Stomach (tissue), 4 donors: ENCODE measurements at regions not wholly inside any gene's neighbourhood (a gene's known extent, or its start where the extent isn't known, plus 50 kb on each side); places are given as distances from the start of the nearest gene placed in this dataset.
"Not testable (repeated sequence)": the region's sequence is repeated elsewhere in the genome, so short reads cannot be mapped to it uniquely, and the experiment has no call there.

ENCODE experiments used
- EP300 ChIP-seq: sonication (generic); formaldehyde crosslinking; IDR thresholded peaks from one replicate; pipeline ENCODE4 v1.6.1; 2017; ENCODE audit warnings: antibody characterized with exemption
- POLR2A ChIP-seq, 4 donors: fragments of 450-650 bp; IDR thresholded peaks; one replicate each; pipeline ENCODE4 v1.6.1; 2016; ENCODE audit warnings: antibody characterized with exemption in 4 of 4, control low read depth in 2 of 4, mild to moderate bottlenecking in 1 of 4, moderate library complexity in 1 of 4
- POLR2AphosphoS5 ChIP-seq, 3 donors: sonication (generic); formaldehyde crosslinking; IDR thresholded peaks; one replicate each; pipeline ENCODE4 v1.6.1; 2016; ENCODE audit warnings: antibody characterized with exemption in 3 of 3
- TF ChIP-seq, protein P1 (sequence below), 7 experiments: fragments of 450-650 bp in 4 of 7; fragments of 200-600 bp in 3 of 7; sonication (generic) in 3 of 7; IDR thresholded peaks; one replicate each; pipeline ENCODE4 v1.5.1; 2016 to 2019; ENCODE audit warnings: antibody characterized with exemption in 7 of 7, control low read depth in 2 of 7, mild to moderate bottlenecking in 1 of 7

DNA sequence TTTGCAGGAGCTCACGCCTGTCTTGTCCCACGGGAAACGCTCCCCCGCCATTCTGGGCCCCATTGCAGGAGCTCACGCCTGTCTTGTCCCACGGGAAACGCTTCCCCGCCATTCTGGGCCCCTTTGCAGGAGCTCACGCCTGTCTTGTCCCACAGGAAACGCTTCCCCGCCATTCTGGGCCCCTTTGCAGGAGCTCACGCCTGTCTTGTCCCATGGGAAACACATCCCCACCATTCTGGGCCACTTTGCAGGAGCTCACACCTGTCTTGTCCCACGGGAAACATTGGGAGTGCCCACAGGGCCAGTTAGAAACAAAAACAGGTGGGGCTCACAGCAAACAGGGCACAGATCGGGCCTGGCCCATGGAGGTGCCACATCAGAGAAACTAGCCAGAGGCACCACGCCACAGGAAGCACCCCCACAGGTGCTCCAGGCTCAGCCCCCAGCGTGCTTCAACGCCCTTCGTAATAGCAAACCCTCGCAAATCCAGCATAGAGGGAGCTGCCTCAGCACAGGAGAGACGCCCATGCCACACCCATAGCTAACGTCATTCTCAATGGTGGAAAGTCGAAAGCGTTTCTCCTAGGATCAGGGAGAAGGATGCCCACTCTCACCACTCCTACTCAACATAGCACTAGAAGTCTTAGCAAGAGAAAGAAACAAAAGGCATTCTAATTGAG lies 218.2 kb upstream of the FRG1 start:
- TF ChIP-seq POLR2A (IDR thresholded peaks at IDR 0.05); POLR2AphosphoS5 (IDR thresholded peaks at IDR 0.05); EP300: not testable (repeated sequence)
- TF ChIP-seq, protein P1, sequence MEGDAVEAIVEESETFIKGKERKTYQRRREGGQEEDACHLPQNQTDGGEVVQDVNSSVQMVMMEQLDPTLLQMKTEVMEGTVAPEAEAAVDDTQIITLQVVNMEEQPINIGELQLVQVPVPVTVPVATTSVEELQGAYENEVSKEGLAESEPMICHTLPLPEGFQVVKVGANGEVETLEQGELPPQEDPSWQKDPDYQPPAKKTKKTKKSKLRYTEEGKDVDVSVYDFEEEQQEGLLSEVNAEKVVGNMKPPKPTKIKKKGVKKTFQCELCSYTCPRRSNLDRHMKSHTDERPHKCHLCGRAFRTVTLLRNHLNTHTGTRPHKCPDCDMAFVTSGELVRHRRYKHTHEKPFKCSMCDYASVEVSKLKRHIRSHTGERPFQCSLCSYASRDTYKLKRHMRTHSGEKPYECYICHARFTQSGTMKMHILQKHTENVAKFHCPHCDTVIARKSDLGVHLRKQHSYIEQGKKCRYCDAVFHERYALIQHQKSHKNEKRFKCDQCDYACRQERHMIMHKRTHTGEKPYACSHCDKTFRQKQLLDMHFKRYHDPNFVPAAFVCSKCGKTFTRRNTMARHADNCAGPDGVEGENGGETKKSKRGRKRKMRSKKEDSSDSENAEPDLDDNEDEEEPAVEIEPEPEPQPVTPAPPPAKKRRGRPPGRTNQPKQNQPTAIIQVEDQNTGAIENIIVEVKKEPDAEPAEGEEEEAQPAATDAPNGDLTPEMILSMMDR (IDR thresholded peaks at IDR 0.05), result not testable (repeated sequence)
